ENCODE measurements at regions not wholly inside any gene's neighbourhood (a gene's known extent, or its start where the extent isn't known, plus 50 kb on each side); places are given as distances from the start of the nearest gene placed in this dataset.

DNA sequence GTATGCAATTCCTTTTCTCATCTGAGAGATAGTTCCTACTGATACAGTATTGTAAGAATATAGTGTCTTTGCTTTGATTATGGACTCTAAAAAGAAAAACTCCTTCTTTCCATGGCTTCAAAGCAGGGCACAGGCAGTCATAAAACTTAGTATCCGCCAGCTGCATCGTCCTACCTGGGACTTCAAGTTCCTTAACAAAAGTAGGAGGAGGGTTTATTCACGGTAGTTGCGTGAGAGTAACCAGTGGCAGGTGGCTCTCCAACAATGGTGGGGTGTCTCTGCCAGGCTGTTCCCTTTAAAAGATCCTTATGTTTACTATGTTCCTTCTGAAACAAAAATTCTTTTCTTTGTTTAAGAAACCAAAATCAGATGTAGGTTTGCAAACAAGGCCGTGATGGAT lies 173.5 kb upstream of the DMAC1 start:
- TF ChIP-seq NFIC (IDR thresholded peaks at IDR 0.05; ENCODE audit: low read length) (no peak), SRF (IDR thresholded peaks at IDR 0.05; ENCODE audit: low read depth, low read length) (no peak), GATAD2A (CRISPR knock-in tag; IDR thresholded peaks at IDR 0.05) (no peak), DNMT1 (CRISPR knock-in tag; IDR thresholded peaks at IDR 0.05) (no peak), HNRNPL (IDR thresholded peaks at IDR 0.05; ENCODE audit: low read depth, low read length) (no peak), NFRKB (IDR thresholded peaks at IDR 0.05) (no peak)
- TF ChIP-seq, protein P1, sequence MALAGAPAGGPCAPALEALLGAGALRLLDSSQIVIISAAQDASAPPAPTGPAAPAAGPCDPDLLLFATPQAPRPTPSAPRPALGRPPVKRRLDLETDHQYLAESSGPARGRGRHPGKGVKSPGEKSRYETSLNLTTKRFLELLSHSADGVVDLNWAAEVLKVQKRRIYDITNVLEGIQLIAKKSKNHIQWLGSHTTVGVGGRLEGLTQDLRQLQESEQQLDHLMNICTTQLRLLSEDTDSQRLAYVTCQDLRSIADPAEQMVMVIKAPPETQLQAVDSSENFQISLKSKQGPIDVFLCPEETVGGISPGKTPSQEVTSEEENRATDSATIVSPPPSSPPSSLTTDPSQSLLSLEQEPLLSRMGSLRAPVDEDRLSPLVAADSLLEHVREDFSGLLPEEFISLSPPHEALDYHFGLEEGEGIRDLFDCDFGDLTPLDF (CRISPR knock-in tag; IDR thresholded peaks at IDR 0.05), result no peak
- TF ChIP-seq, protein P2, sequence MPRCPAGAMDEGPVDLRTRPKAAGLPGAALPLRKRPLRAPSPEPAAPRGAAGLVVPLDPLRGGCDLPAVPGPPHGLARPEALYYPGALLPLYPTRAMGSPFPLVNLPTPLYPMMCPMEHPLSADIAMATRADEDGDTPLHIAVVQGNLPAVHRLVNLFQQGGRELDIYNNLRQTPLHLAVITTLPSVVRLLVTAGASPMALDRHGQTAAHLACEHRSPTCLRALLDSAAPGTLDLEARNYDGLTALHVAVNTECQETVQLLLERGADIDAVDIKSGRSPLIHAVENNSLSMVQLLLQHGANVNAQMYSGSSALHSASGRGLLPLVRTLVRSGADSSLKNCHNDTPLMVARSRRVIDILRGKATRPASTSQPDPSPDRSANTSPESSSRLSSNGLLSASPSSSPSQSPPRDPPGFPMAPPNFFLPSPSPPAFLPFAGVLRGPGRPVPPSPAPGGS (CRISPR knock-in tag; IDR thresholded peaks at IDR 0.05), result no peak
